Psoas muscle (tissue), 7 donors: ENCODE measurements at regions not wholly inside any gene's neighbourhood (a gene's known extent, or its start where the extent isn't known, plus 50 kb on each side); places are given as distances from the start of the nearest gene placed in this dataset.

ENCODE experiments used
- ATAC-seq, 4 donors: fragments of 200-7000 bp; cut with Tn5 transposase; one replicate each; pipeline ENCODE4 v1.9.1; 2020; ENCODE audit warnings: moderate library complexity in 3 of 4, mild to moderate bottlenecking in 2 of 4
- DNase-seq, 2 donors: peaks; one replicate each; pipeline ENCODE4 v3.0.0-alpha.2; 2020
- H3K27ac ChIP-seq: fragments of 200-600 bp; one replicate; pipeline ENCODE4 v1.8.0; 2022
- H3K27me3 ChIP-seq, 3 donors: fragments of 200-600 bp in 1 of 3; one replicate each; pipeline versions ENCODE4 v1.6.1 to v1.8.0; 2013 to 2022; ENCODE audit warnings: low read length in 2 of 3, mild to moderate bottlenecking in 2 of 3, moderate library complexity in 1 of 3; ENCODE audit not compliant: insufficient read depth in 3 of 3
- H3K36me3 ChIP-seq, 2 donors: fragments of 200-600 bp in 1 of 2; one replicate each; pipeline versions ENCODE4 v1.6.1 to v1.8.0; 2013 to 2022; ENCODE audit warnings: low read depth in 1 of 2, mild to moderate bottlenecking in 1 of 2, moderate library complexity in 1 of 2; ENCODE audit not compliant: insufficient read depth in 1 of 2
- H3K4me1 ChIP-seq: fragments of 200-600 bp; one replicate; pipeline ENCODE4 v1.8.0; 2022
- H3K4me3 ChIP-seq: fragments of 200-600 bp; one replicate; pipeline ENCODE4 v1.8.0; 2022; ENCODE audit warnings: mild to moderate bottlenecking
- H3K9me3 ChIP-seq: fragments of 200-600 bp; one replicate; pipeline ENCODE4 v1.8.0; 2022
- CTCF ChIP-seq: fragments of 200-600 bp; IDR thresholded peaks from one replicate; pipeline ENCODE4 v1.8.0; 2022; ENCODE audit warnings: antibody characterized with exemption
- WGBS, 3 donors: extraction: QIAGEN DNeasy Blood & Tissue Kit; methylation state at CpG; one replicate each; pipeline versions ENCODE4 v1.1.6 to v1.1.7; 2013; 5-methylcytosine and 5-hydroxymethylcytosine counted together
- intact Hi-C, 2 donors: fragments of 100-400 bp; cut with DNase I; formaldehyde crosslinking; loops; one replicate each; pipeline versions ENCODE4 v1.11.0 to v1.14.2; 2022
- donor health status: healthy with polysubstance abuse.
- donor health status: DM: no; HTN: no; CAD: no; lungs with moderate emphysema.
- donor health status: Bipolar disorder and iron deficiency.
- donor health status: healthy.
- donor health status: DM: yes; HTN: yes; CAD: no.
- donor health status: DM: no; HTN: no; CAD: no.
- donor health status: DM: yes; HTN: yes; CAD: no.

DNA sequence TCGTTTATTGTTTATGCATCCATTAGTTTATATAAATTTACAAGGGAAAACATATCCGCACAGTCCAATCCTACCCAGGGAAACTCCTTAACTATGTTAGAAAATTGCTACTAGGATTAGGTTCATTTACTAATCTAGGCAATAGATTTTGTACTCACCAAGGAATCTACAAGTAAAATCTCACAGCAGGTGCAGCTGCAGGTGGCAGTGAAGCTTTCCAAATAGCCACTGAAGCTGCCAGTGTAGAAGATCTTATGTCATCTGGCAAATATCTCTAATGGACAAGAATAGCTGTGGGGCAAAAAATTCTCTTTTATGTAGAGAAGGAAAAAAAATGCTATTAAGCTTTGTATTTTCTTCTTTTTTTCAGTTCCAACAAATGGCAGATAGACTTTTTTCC lies 963.4 kb upstream of the ADGRL4 start:
- H3K9me3 ChIP-seq = no peaks in the 10 kb centered on the region
- no peak overlapping the region for H3K4me3 ChIP-seq
- no peaks in the 10 kb centered on the region for H3K36me3 ChIP-seq
- H3K4me1 ChIP-seq = no peaks in the 10 kb centered on the region
- DNase-seq = no peak
- no peaks in the 10 kb centered on the region for H3K27me3 ChIP-seq
- intact Hi-C loops = no loop called here
- 20 to 39% (median 27%) methylated on average over 2 of the region's 2 CpGs for WGBS, 3 donors
- no peak overlapping the region for H3K27ac ChIP-seq
- ATAC-seq = no peak
- TF ChIP-seq CTCF = no peak

DNA sequence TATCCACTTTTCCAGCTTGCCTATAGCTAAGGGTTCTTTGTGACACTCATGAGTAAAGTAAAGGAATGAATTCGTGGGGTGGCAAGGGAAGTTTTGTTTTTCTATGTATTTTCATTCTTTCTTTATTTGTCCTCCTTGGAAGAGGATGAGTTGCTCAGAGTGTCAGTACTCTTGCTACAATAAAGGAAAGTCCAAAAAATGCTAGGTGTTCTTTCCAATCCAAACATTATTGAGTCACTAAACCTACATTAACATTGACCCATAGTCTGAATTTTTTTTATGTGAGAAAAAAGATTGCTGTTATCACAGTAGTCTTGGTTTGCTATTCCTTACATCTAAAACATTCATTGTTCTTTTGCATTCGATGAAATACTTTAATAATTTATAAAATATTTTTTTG lies 959.9 kb upstream of the ADGRL4 start:
- no peak for ATAC-seq
- 82 to 89% (median 82%) methylated on average over 2 of the region's 2 CpGs for WGBS, 3 donors
- Histone ChIP-seq H3K36me3 (no peaks in the 10 kb centered on the region), H3K27ac (no peak overlapping the region), H3K4me1 (no peaks in the 10 kb centered on the region), H3K27me3 (no peaks in the 10 kb centered on the region), H3K9me3 (no peaks in the 10 kb centered on the region), H3K4me3 (no peak overlapping the region)
- intact Hi-C loops = no loop called here
- TF ChIP-seq CTCF = no peak
- DNase-seq = no peak

DNA sequence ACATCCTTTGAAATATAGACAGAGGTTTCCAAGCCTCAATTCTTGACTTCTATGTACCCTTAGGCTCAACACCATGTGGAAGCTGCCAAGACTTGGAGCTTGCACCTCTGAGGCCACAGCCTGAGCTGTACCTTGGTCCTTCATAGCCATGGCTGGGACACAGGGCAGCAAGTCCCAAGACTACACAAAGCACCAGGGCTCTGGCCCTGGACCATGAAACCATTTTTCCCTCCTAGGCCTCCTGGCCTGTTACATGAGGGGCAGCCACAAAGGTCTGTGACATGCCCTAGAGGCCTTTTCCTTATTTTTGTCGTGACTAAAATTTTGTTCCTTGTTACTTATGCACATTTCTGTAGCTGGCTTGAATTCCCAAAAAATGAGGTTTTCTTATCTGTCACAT lies 953.1 kb upstream of the ADGRL4 start:
- no peaks in the 10 kb centered on the region for H3K9me3 ChIP-seq
- H3K27me3 ChIP-seq = no peaks in the 10 kb centered on the region
- no peak for ATAC-seq
- intact Hi-C loops = no loop called here
- no peak for TF ChIP-seq CTCF
- H3K4me3 ChIP-seq = no peak overlapping the region
- H3K36me3 ChIP-seq = no peaks in the 10 kb centered on the region
- no peak for DNase-seq
- H3K27ac ChIP-seq = no peak overlapping the region
- 83 to 96% (median 84%) methylated on average over 1 of the region's 1 CpG for WGBS, 3 donors
- no peaks in the 10 kb centered on the region for H3K4me1 ChIP-seq

GRCh38 chr1:79955966-79956365 lies 949.4 kb upstream of the ADGRL4 start:
- no peak for TF ChIP-seq CTCF
- intact Hi-C loops = no loop called here
- Histone ChIP-seq H3K9me3 (no peaks in the 10 kb centered on the region), H3K4me1 (no peaks in the 10 kb centered on the region), H3K4me3 (no peak overlapping the region), H3K27me3 (no peaks in the 10 kb centered on the region), H3K27ac (no peak overlapping the region), H3K36me3 (no peaks in the 10 kb centered on the region)
- DNase-seq = no peak
- ATAC-seq = no peak
- whole genome bisulfite sequencing, 3 donors = 52 to 71% (median 58%) methylated on average over 1 of the region's 1 CpG

DNA sequence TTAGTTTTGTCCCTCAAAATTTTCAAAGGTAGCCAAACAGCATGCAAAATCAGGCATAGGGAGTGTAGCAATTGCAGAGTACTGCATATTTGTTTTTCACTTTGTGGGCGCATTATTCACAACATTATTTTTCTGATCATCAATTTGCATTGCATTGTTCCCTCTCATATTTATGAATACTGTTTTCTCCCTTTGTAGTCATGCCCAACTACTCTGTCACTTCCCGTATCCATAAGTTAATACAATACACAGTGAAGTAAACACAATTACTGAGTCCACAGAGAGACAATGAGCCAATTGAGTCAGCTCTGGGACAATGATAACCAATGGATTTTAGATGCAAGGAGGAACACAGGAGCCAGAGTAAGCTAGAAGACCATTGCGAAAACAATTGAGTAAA lies 944.0 kb upstream of the ADGRL4 start:
- Histone ChIP-seq H3K27me3 (no peaks in the 10 kb centered on the region), H3K4me3 (no peak overlapping the region), H3K9me3 (no peaks in the 10 kb centered on the region), H3K4me1 (no peaks in the 10 kb centered on the region), H3K27ac (no peak overlapping the region), H3K36me3 (no peaks in the 10 kb centered on the region)
- ATAC-seq (no peak), DNase-seq (no peak)
- WGBS, 3 donors = 77 to 83% (median 81%) methylated on average over 3 of the region's 3 CpGs
- intact Hi-C loops = no loop called here
- no peak for TF ChIP-seq CTCF
